ENCODE measurements at regions not wholly inside any gene's neighbourhood (a gene's known extent, or its start where the extent isn't known, plus 50 kb on each side); places are given as distances from the start of the nearest gene placed in this dataset.
"Not testable (repeated sequence)": the region's sequence is repeated elsewhere in the genome, so short reads cannot be mapped to it uniquely, and the experiment has no call there.

- not testable (repeated sequence) for H3K4me3 ChIP-seq (ENCODE audit: low read length)
These were observed 293.0 kb upstream of the PLGLB1 start for GRCh38 chr2:87314622-87315021.

DNA sequence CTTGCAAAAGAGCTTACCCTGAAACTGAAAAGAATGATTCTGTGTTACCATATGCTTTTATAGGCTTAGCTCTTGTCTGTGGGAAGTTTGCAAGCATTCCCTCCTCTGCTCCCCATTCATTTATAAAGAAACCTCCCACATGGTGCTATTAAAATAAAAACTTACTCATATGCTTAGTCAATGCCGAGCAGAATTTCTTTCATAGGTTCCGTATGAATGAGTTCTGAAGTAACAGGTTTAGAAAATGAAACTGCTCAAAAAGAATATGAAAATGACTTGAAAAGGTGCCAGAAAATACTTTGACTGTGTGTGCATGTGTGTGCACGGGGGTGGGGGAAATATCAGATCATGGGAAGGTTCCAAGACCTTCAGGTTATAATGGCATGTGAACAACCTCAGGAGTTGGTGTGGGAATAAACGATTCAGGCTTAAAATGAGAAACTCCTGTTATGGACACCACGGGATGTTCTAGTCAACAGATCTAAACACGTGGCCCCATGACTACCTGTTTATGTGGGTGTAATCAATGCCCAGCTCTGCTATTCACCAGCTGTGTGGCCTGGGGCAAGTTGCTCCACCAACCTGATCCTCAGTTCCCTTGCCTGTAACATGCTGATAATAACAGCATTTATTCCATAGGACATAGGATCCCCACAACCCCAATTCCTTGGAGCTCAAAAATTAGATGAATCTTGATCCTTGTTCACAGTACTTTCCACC is 293.7 kb upstream of the PLGLB1 start:
- H3K4me3 ChIP-seq (ENCODE audit: low read length) = not testable (repeated sequence)

DNA sequence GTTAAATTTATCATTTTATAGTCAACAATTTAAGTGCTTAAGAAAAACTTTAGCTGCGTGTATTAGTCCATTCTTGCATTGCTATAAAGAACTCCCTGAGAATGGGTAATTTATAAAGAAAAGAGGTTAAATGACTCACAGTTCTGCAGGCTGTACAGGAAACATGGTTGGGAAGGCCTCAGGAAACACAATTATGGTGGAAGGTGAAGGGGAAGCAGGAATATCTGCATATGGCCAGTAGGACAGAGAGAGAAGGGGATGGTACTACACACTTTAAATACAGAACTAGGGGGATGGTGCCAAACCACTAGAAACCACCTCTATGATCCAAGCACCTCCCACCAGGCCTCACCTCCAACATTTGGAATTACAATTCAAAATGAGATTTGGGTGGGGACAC is 295.5 kb upstream of the PLGLB1 start:
- H3K4me3 ChIP-seq (ENCODE audit: low read length) = not testable (repeated sequence)

DNA sequence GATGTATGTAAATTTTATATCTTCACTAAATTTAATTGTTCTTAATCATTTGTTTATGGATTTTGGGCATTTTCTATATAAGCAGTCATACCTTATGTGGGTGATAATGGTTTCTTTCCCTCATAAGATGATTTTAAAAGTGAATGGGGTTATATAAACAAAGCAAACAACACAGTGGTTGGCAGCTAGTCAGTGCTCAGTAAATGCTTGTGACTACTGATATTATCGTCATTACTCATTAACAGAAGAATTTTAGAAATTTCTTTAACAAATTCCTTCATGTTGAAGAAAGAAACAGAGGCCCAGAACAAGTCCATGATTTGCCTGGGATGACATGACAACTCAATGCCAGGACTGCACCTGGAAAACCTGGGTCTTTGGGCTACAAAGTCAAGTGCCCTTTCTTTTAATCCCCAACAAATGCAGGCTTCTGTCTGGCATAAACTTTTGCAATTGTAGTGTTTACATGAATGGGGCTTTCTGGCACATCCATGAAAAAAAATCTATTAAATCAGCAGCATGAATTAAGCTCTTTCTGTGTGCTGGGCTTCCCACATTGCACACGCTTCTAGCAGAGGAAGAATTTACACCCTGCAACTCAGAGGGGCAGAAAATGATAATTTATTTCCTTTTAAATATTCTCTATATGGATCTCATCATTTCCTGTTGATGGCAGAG is 297.3 kb upstream of the PLGLB1 start:
- not testable (repeated sequence) for H3K4me3 ChIP-seq (ENCODE audit: low read length)

GRCh38 chr2:87319705-87320104 is 298.1 kb upstream of the PLGLB1 start:
- H3K4me3 ChIP-seq (ENCODE audit: low read length) = not testable (repeated sequence)

DNA sequence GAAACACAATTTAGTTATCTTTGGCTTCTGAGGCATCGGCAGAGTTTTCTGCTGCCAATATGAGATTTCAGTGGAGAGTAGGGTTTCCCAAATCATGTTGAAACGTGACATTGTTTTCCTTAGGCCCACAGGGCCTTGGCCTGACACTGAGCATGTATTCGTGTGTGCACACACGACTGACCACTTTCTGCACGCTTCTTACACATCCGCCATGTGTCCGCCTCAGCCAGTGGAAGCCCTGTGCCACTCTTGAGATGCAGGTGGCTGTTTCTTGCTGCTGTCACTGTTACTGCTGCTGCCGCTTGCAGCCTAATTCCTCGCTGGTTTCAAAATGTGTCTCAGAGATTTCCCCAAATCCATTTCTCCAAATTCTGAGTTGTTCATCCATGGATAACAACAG is 299.6 kb upstream of the PLGLB1 start:
- not testable (repeated sequence) for H3K4me3 ChIP-seq (ENCODE audit: low read length)

GRCh38 chr2:87324335-87325041 is 302.8 kb upstream of the PLGLB1 start:
- H3K4me3 ChIP-seq (ENCODE audit: low read length) = not testable (repeated sequence)

GRCh38 chr2:87325042-87325910 is 303.6 kb upstream of the PLGLB1 start:
- H3K4me3 ChIP-seq (ENCODE audit: low read length) = not testable (repeated sequence)

- not testable (repeated sequence) for H3K4me3 ChIP-seq (ENCODE audit: low read length)
These were observed 304.3 kb upstream of the PLGLB1 start for GRCh38 chr2:87325911-87326294.

GRCh38 chr2:87326754-87327153 is 305.1 kb upstream of the PLGLB1 start:
- H3K4me3 ChIP-seq (ENCODE audit: low read length) = not testable (repeated sequence)

DNA sequence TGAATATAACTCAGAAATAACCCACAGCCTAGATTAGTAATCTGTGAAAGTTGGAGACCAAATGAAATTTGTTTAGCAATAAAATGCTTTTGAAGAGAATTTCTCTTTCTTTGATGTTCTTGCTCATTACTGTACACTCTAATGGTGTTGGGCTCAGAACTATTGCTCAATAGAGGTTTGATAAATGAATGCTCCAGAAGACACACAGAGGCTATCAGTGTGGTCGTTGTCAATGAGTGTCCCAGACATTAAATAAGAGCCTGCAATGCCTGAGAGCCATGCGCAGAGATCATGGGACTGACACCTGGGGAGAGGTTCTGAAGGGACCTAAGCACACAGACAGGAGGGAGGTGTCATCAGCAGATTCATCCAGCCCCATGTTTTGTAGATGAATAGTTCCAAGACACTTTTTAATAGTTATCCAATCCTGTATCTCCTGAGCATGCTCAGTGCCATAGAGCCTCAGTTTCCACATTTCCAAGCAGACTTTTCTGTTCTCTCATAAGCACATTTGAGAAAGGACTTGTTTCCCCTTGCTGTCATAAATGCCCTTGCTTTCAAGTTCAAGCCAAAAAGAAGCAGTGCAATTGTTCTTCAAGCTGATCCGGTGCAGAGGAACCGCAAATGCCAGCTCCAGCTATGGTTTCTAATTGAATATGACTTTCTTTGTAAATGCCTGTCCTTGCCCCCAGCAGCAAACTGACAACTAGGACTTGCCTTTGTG is 306.2 kb upstream of the PLGLB1 start:
- H3K4me3 ChIP-seq (ENCODE audit: low read length) = not testable (repeated sequence)

DNA sequence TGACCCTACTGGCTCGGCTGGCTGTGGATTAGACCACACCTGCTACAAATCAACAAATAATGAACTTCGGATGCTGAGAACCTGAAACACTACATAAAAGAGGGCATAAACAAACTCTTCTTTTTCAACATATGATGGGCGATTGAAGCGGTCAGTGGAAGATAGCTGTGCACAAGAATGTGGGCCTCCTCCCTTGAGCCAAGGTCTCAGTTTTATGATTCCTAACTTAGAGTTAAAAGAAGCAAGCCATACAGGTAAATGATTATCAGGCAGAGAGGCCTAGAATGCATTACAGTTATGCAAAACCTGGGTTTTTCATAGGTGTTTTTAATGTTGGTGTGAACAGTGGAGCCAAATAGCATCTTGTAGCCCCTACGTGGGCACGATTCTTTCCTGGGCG is 307.9 kb upstream of the PLGLB1 start:
- H3K4me3 ChIP-seq (ENCODE audit: low read length) = not testable (repeated sequence)

GRCh38 chr2:87330486-87330885 is 308.8 kb upstream of the PLGLB1 start:
- H3K4me3 ChIP-seq (ENCODE audit: low read length) = not testable (repeated sequence)

DNA sequence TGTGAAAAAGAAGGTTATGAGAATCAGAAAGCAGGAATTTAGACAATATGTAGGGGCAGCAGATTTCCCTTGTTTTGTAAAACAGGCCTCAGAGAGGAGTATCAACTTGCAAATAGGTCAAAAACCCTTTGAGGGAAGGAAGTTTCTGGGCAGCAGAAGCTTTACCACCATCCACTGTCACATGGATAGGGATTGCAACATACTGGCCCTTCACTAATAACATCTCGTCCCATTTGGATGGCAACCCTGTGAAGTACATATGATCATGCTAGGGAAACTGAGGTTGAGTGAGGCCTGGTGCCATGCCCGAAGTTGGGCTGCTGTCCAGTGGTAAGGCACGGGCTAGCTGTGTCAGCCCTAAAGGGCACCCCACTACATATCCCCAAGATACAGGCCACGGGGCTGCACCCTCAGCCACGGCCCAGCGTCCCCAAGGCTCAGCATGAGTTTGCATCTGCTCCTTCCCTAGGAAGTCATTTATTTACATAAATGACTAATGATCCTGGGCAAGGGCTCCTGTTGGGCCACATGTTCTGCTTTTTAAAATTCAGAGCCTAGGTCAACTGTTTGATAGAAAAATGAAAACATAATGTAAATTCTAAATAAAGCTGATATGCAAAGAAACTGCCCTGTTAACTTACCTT is 310.4 kb upstream of the PLGLB1 start:
- not testable (repeated sequence) for H3K4me3 ChIP-seq (ENCODE audit: low read length)

- not testable (repeated sequence) for H3K4me3 ChIP-seq (ENCODE audit: low read length)
These were observed 313.2 kb upstream of the PLGLB1 start for GRCh38 chr2:87334888-87335287.

DNA sequence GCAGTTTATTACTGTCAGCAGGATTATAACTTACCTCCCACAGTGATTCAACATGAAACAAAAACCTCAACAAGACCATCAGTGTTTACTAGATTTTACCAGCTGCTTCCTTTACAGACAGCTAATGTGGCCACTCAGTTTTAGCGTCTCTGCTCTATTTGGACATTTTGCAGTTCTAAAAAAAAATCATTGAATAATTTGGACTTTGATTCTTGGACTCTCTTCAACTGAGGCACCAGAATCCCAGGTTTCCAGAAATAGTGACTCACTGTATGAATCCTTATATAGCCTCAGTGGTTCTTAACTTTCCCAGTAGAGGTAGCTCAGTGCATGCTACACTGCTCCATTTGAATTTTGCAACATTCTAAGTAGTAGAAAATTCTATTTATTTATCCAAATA is 317.4 kb upstream of the PLGLB1 start:
- H3K4me3 ChIP-seq (ENCODE audit: low read length) = not testable (repeated sequence)

GRCh38 chr2:87341601-87342014 is 320.0 kb upstream of the PLGLB1 start:
- H3K4me3 ChIP-seq (ENCODE audit: low read length) = not testable (repeated sequence)

GRCh38 chr2:87342175-87342574 is 320.5 kb upstream of the PLGLB1 start:
- H3K4me3 ChIP-seq (ENCODE audit: low read length) = not testable (repeated sequence)

GRCh38 chr2:87343347-87343746 is 321.7 kb upstream of the PLGLB1 start:
- H3K4me3 ChIP-seq (ENCODE audit: low read length) = not testable (repeated sequence)

GRCh38 chr2:87345283-87345682 is 323.6 kb upstream of the PLGLB1 start:
- H3K4me3 ChIP-seq (ENCODE audit: low read length) = not testable (repeated sequence)

Data from GM08714 (cell line).